Glutamatergic neuron (in vitro differentiated cells): ENCODE measurements at regions not wholly inside any gene's neighbourhood (a gene's known extent, or its start where the extent isn't known, plus 50 kb on each side); places are given as distances from the start of the nearest gene placed in this dataset.

ENCODE experiments used
- DNase-seq: peaks from one replicate; pipeline ENCODE4 v3.0.0; 2022
- H3K27ac Mint-ChIP-seq: one replicate; pipeline ENCODE4 v1.8.0; 2020; ENCODE audit warnings: mild to moderate bottlenecking, mixed read lengths, inconsistent platforms; ENCODE audit not compliant: unreplicated experiment
- H3K27me3 Mint-ChIP-seq: one replicate; pipeline ENCODE4 v1.8.0; 2020; ENCODE audit warnings: mild to moderate bottlenecking, moderate library complexity, mixed read lengths, inconsistent platforms; ENCODE audit not compliant: unreplicated experiment
- H3K36me3 Mint-ChIP-seq: one replicate; pipeline ENCODE4 v1.8.0; 2020; ENCODE audit warnings: mild to moderate bottlenecking, mixed read lengths, inconsistent platforms; ENCODE audit not compliant: unreplicated experiment
- H3K4me1 Mint-ChIP-seq: one replicate; pipeline ENCODE4 v1.8.0; 2020; ENCODE audit warnings: mild to moderate bottlenecking, low read depth, mixed read lengths, inconsistent platforms; ENCODE audit not compliant: unreplicated experiment
- H3K4me3 Mint-ChIP-seq: one replicate; pipeline ENCODE4 v1.8.0; 2020; ENCODE audit warnings: mild to moderate bottlenecking, mixed read lengths, inconsistent platforms; ENCODE audit not compliant: unreplicated experiment
- H3K9me3 Mint-ChIP-seq: one replicate; pipeline ENCODE4 v1.8.0; 2020; ENCODE audit warnings: mild to moderate bottlenecking, moderate library complexity, mixed read lengths, inconsistent platforms; ENCODE audit not compliant: unreplicated experiment
- CTCF ChIP-seq: fragments of 200-600 bp; sonication (generic); IDR thresholded peaks from one replicate; pipeline ENCODE4 v1.5.0; 2021; ENCODE audit not compliant: partially characterized antibody, unreplicated experiment

DNA sequence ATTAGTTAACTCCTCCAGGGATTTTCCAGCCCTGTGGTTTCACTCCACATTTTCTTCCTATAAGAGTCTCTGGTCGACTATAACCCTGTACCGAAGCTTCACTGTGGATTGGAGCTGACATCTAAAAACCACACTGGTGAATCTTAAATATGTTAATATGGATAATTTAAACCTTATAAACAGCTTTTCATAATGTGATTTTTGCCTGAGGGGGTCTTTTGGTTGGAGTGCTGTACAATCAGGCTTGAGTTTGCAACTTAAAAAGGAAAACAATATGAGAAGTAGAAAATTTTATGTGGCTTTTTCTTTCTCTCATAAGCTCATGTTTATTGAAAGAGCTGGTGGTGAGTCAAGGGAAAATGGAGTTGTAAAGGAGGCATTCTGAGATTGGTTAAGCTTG is 313.7 kb downstream of the VPS13C start:
- DNase-seq, result no peak
- H3K4me1 Mint-ChIP-seq, result peaks cover 7% of the 10 kb centered on the region
- H3K27me3 Mint-ChIP-seq, result peaks cover 2% of the 10 kb centered on the region
- no peaks in the 10 kb centered on the region for H3K9me3 Mint-ChIP-seq
- H3K36me3 Mint-ChIP-seq, result no peaks in the 10 kb centered on the region
- H3K4me3 Mint-ChIP-seq, result no peak overlapping the region
- no peak for TF ChIP-seq CTCF
- no peak overlapping the region for H3K27ac Mint-ChIP-seq

GRCh38 chr15:61743345-61743909 is 316.8 kb downstream of the VPS13C start:
- H3K27ac Mint-ChIP-seq, result no peak overlapping the region
- no peak for TF ChIP-seq CTCF
- no peak overlapping the region for H3K4me3 Mint-ChIP-seq
- peaks cover 4% of the 10 kb centered on the region for H3K4me1 Mint-ChIP-seq
- H3K27me3 Mint-ChIP-seq, result no peaks in the 10 kb centered on the region
- DNase-seq, result no peak
- peaks cover 4% of the 10 kb centered on the region for H3K36me3 Mint-ChIP-seq
- no peaks in the 10 kb centered on the region for H3K9me3 Mint-ChIP-seq

DNA sequence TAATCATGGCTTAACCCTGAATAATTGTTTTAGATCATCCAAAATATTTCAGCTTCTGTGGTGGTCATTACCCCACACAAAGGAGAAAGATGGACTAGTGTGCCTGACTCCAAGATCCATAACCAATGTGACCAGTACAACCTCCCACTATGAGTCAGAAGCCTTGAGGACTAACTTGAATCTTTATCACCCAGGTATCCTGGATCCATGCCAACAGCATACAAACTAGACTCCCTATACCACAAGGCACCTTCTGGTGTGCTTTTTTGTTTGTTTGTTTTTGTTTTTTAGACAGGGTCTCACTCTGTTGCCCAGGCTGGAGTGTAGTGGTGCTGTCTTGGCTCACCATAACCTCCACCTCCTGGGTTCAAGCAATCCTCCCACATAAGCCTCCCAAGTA is 317.7 kb downstream of the VPS13C start:
- Mint-ChIP-seq H3K36me3 (peaks cover 7% of the 10 kb centered on the region), H3K4me3 (no peak overlapping the region)

DNA sequence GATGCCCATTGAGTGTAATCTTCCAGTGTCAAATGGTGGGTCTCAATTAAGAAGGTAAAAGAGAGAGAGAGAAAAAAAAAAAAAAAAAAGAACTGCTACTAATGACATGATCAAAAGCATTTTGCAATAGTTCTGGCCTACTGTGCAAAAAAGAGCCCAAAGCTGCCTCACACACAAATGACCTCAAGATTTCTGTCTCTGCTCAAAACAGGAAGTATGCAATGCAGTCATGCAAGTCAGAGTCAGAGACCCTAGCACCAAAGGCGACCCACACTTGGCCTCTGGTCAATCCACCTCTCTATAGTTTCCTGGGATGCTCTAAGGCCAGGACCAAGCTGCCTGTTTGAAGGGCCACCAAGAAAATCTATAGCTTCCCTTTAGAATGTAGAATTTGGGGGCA is 323.5 kb downstream of the VPS13C start:
- Mint-ChIP-seq H3K4me3 (no peak overlapping the region), H3K36me3 (peaks cover 7% of the 10 kb centered on the region), H3K4me1 (no peaks in the 10 kb centered on the region), H3K27me3 (no peaks in the 10 kb centered on the region), H3K9me3 (no peaks in the 10 kb centered on the region), H3K27ac (no peak overlapping the region)
- TF ChIP-seq CTCF, result no peak
- no peak for DNase-seq

More for the DNA sequence above, 317.7 kb downstream of the VPS13C start:
- Mint-ChIP-seq H3K27ac (no peak overlapping the region), H3K4me1 (peaks cover 4% of the 10 kb centered on the region), H3K9me3 (no peaks in the 10 kb centered on the region), H3K27me3 (no peaks in the 10 kb centered on the region)
- DNase-seq, result no peak
- TF ChIP-seq CTCF, result no peak

DNA sequence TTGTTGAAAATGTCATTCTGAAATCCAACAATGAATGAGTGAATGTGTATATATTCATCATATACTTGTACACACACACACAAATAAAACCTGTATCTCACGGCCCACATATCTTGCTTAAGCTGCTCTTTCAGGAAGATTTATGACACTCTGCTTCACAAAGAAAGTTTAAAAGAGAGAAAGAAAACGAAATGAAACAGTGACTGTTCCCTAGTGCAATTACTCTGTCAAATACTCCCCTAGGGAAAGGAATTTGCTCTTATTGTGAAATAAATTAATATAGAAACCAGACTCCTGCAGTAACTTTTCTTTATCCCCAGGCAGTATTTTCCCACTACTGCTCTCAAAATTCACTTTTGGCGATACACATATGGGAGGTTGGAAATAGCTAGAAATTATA is 329.1 kb downstream of the VPS13C start:
- H3K4me3 Mint-ChIP-seq, result no peak overlapping the region
- no peak for DNase-seq

More for the DNA sequence above, 329.1 kb downstream of the VPS13C start:
- Mint-ChIP-seq H3K27me3 (no peaks in the 10 kb centered on the region), H3K9me3 (no peaks in the 10 kb centered on the region), H3K36me3 (no peaks in the 10 kb centered on the region), H3K27ac (no peak overlapping the region), H3K4me1 (no peaks in the 10 kb centered on the region)
- no peak for TF ChIP-seq CTCF
